OCI-LY1 (cell line): ENCODE measurements at regions not wholly inside any gene's neighbourhood (a gene's known extent, or its start where the extent isn't known, plus 50 kb on each side); places are given as distances from the start of the nearest gene placed in this dataset.

Experiments
- H2AFZ ChIP-seq: fragments of 200-600 bp; sonication (generic), shearing (Covaris generic); 2 replicates; pipeline ENCODE4 v1.6.0; 2014; ENCODE audit warnings: antibody characterized with exemption, mild to moderate bottlenecking, low read length
- H3F3A ChIP-seq: fragments of 200-600 bp; sonication (generic), shearing (Covaris generic); 2 replicates; pipeline ENCODE4 v1.6.0; 2014; ENCODE audit warnings: mild to moderate bottlenecking, antibody characterized with exemption, low read length, moderate library complexity; ENCODE audit not compliant: insufficient read depth
- H3K27ac ChIP-seq: fragments of 200-600 bp; sonication (generic); 2 replicates; pipeline ENCODE4 v1.5.1; 2014; ENCODE audit warnings: low read length, mixed run types, mild to moderate bottlenecking, low read depth; ENCODE audit not compliant: poor library complexity, severe bottlenecking
- H3K27me3 ChIP-seq: fragments of 200-600 bp; sonication (generic); 2 replicates; pipeline ENCODE4 v1.6.0; 2014; ENCODE audit warnings: antibody characterized with exemption, mild to moderate bottlenecking, low read length, moderate library complexity; ENCODE audit not compliant: insufficient read depth
- H3K36me3 ChIP-seq: fragments of 200-600 bp; sonication (generic); 2 replicates; pipeline ENCODE4 v1.6.1; 2014; ENCODE audit warnings: mild to moderate bottlenecking, antibody characterized with exemption, low read length, moderate library complexity, mixed read lengths; ENCODE audit not compliant: insufficient read depth
- H3K4me1 ChIP-seq: fragments of 200-600 bp; sonication (generic); 2 replicates; pipeline ENCODE4 v1.5.1; 2014; ENCODE audit warnings: mild to moderate bottlenecking, low read length, moderate library complexity; ENCODE audit not compliant: insufficient read depth, severe bottlenecking
- H3K4me2 ChIP-seq: fragments of 200-600 bp; sonication (generic), shearing (Covaris generic); 2 replicates; pipeline ENCODE4 v1.6.1; 2014; ENCODE audit warnings: low read length
- H3K4me3 ChIP-seq: fragments of 200-600 bp; sonication (generic); 2 replicates; pipeline ENCODE4 v1.5.1; 2014; ENCODE audit warnings: low read length, low read depth, mild to moderate bottlenecking, mixed read lengths; ENCODE audit not compliant: poor library complexity, severe bottlenecking
- H3K79me2 ChIP-seq: fragments of 200-600 bp; shearing (Covaris generic); 2 replicates; pipeline ENCODE4 v1.6.1; 2016; ENCODE audit warnings: mixed run types, low read length, mixed read lengths; ENCODE audit not compliant: insufficient read depth
- H3K9ac ChIP-seq: fragments of 200-600 bp; sonication (generic), shearing (Covaris generic); 2 replicates; pipeline ENCODE4 v1.6.1; 2014; ENCODE audit warnings: mild to moderate bottlenecking, low read length, mixed read lengths
- H3K9me2 ChIP-seq: fragments of 200-600 bp; sonication (generic), shearing (Covaris generic); 2 replicates; pipeline ENCODE4 v1.6.1; 2014; ENCODE audit warnings: low read depth, mild to moderate bottlenecking, low read length, mixed read lengths
- H3K9me3 ChIP-seq: fragments of 200-600 bp; shearing (Covaris generic); 2 replicates; pipeline ENCODE4 v1.6.1; 2014; ENCODE audit warnings: low read length, mixed read lengths
- H4K20me1 ChIP-seq: fragments of 200-600 bp; sonication (generic), shearing (Covaris generic); 2 replicates; pipeline ENCODE4 v1.6.0; 2016; ENCODE audit warnings: mild to moderate bottlenecking, low read length; ENCODE audit not compliant: insufficient read depth
- CTCF ChIP-seq: fragments of 200-600 bp; sonication (generic), shearing (Covaris generic); IDR thresholded peaks from 2 replicates; pipeline ENCODE4 v1.5.1; 2017; ENCODE audit warnings: mild to moderate bottlenecking, antibody characterized with exemption, low read length, moderate library complexity, mixed read lengths
- EZH2 ChIP-seq: fragments of 200-600 bp; sonication (generic), shearing (Covaris generic); IDR thresholded peaks from 2 replicates; pipeline ENCODE4 v1.8.0; 2017; ENCODE audit warnings: borderline replicate concordance, mixed run types, mild to moderate bottlenecking, antibody characterized with exemption, low read length, moderate library complexity, mixed read lengths

- Histone ChIP-seq H3K27me3 (no peaks in the 10 kb centered on the region), H3K27ac (no peak overlapping the region), H2AFZ (no peak overlapping the region), H4K20me1 (no peaks in the 10 kb centered on the region), H3F3A (no peaks in the 10 kb centered on the region), H3K36me3 (no peaks in the 10 kb centered on the region), H3K9ac (no peak overlapping the region), H3K9me2 (no peaks in the 10 kb centered on the region), H3K4me2 (no peak overlapping the region), H3K4me3 (no peak overlapping the region), H3K4me1 (no peaks in the 10 kb centered on the region), H3K79me2 (no peaks in the 10 kb centered on the region), H3K9me3 (no peaks in the 10 kb centered on the region)
- TF ChIP-seq CTCF (no peak), EZH2 (no peak)
Measured at GRCh38 chr10:4181621-4182049, 396.6 kb upstream of the KLF6 start.

- no peaks in the 10 kb centered on the region for H3K9me2 ChIP-seq
- no peaks in the 10 kb centered on the region for H3F3A ChIP-seq
- H3K36me3 ChIP-seq = no peaks in the 10 kb centered on the region
- H3K4me2 ChIP-seq = no peak overlapping the region
- no peaks in the 10 kb centered on the region for H3K27me3 ChIP-seq
- H2AFZ ChIP-seq = no peak overlapping the region
- no peak overlapping the region for H3K9ac ChIP-seq
- no peak overlapping the region for H3K27ac ChIP-seq
- H3K9me3 ChIP-seq = no peaks in the 10 kb centered on the region
- no peaks in the 10 kb centered on the region for H4K20me1 ChIP-seq
- no peaks in the 10 kb centered on the region for H3K79me2 ChIP-seq
- no peaks in the 10 kb centered on the region for H3K4me1 ChIP-seq
- TF ChIP-seq CTCF = no peak
- TF ChIP-seq EZH2 = no peak
- H3K4me3 ChIP-seq = no peak overlapping the region
Measured at GRCh38 chr10:4181081-4181480, 396.1 kb upstream of the KLF6 start.

GRCh38 chr10:4177791-4178190 lies 392.8 kb upstream of the KLF6 start:
- no peak overlapping the region for H2AFZ ChIP-seq

More at GRCh38 chr10:4177791-4178190, 392.8 kb upstream of the KLF6 start:
- TF ChIP-seq CTCF (no peak), EZH2 (no peak)
- H3K27ac ChIP-seq = no peak overlapping the region
- H3K79me2 ChIP-seq = no peaks in the 10 kb centered on the region
- H3K36me3 ChIP-seq = no peaks in the 10 kb centered on the region
- H3K9ac ChIP-seq = no peak overlapping the region
- H3K4me1 ChIP-seq = no peaks in the 10 kb centered on the region
- no peaks in the 10 kb centered on the region for H4K20me1 ChIP-seq
- no peak overlapping the region for H3K4me3 ChIP-seq
- no peaks in the 10 kb centered on the region for H3K9me2 ChIP-seq
- H3K27me3 ChIP-seq = no peaks in the 10 kb centered on the region
- H3K9me3 ChIP-seq = no peaks in the 10 kb centered on the region
- H3F3A ChIP-seq = no peaks in the 10 kb centered on the region
- no peak overlapping the region for H3K4me2 ChIP-seq
